B cell (primary cell): ENCODE measurements at regions not wholly inside any gene's neighbourhood (a gene's known extent, or its start where the extent isn't known, plus 50 kb on each side); places are given as distances from the start of the nearest gene placed in this dataset.

Experiments
- ATAC-seq: fragments of 200-7000 bp; cut with Tn5 transposase; one replicate; pipeline ENCODE4 v1.10.0; 2021; ENCODE audit warnings: low read depth, mild to moderate bottlenecking, moderate number of reproducible peaks, moderate library complexity
- CTCF ChIA-PET: fragments of 350-600 bp; sonication (Branson Sonifier 250); formaldehyde crosslinking; loops from one replicate; lab custom pipeline; 2021; ENCODE audit warnings: antibody characterized with exemption, inconsistent platforms; lab: Charles Lee
- POLR2A ChIA-PET: fragments of 350-600 bp; sonication (Branson Sonifier 250); formaldehyde crosslinking; loops from one replicate; lab custom pipeline; 2021; ENCODE audit warnings: antibody characterized with exemption; lab: Charles Lee
- DNase-seq: peaks from one replicate; pipeline ENCODE4 v3.0.0; 2013
- H2AFZ ChIP-seq: 2 replicates; pipeline ENCODE4 v1.6.1; 2012; ENCODE audit warnings: mild to moderate bottlenecking, low read depth, low read length; ENCODE audit not compliant: insufficient read depth, poor library complexity, severe bottlenecking
- H3K27ac ChIP-seq, 2 donors: 1 replicate in 1 of 2; 2 replicates in 1 of 2; pipeline ENCODE4 v1.5.1; 2012 to 2013; ENCODE audit warnings: low read length in 2 of 2, mild to moderate bottlenecking in 2 of 2, moderate library complexity in 1 of 2
- H3K27me3 ChIP-seq, 4 experiments: fragments of 200-600 bp in 1 of 4; sonication (generic) in 1 of 4; replicated peaks in 1 of 4; 1 replicate in 2 of 4; 2 replicates in 2 of 4; pipeline versions ENCODE4 v1.6.1 to v1.7.0; 2013 to 2016; ENCODE audit warnings: low read length in 3 of 4, mild to moderate bottlenecking in 2 of 4, mixed read lengths in 1 of 4, moderate library complexity in 1 of 4; ENCODE audit not compliant: insufficient read depth in 4 of 4, control insufficient read depth in 3 of 4; ENCODE audit errors: control extremely low read depth in 1 of 4
- H3K36me3 ChIP-seq, 2 experiments: replicated peaks in 1 of 2; 1 replicate in 1 of 2; 2 replicates in 1 of 2; pipeline versions ENCODE4 v1.6.1 to v1.7.1; 2013; ENCODE audit warnings: low read length in 1 of 2; ENCODE audit not compliant: insufficient read depth in 2 of 2, control insufficient read depth in 1 of 2; ENCODE audit errors: control extremely low read depth in 1 of 2, extremely low read depth in 1 of 2
- H3K4me1 ChIP-seq, 2 donors: fragments of 200-600 bp in 1 of 2; sonication (generic) in 1 of 2; 1 replicate in 1 of 2; 2 replicates in 1 of 2; pipeline versions ENCODE4 v1.5.1 to v1.6.1; 2013 to 2017; ENCODE audit warnings: low read length in 2 of 2; ENCODE audit not compliant: control insufficient read depth in 2 of 2, insufficient read depth in 2 of 2
- H3K4me2 ChIP-seq: replicated peaks from 2 replicates; pipeline ENCODE3; 2012; ENCODE audit warnings: mild to moderate bottlenecking, low read depth, low read length; ENCODE audit not compliant: poor library complexity, severe bottlenecking
- H3K4me3 ChIP-seq, 5 experiments: fragments of 200-600 bp in 1 of 5; sonication (generic) in 1 of 5; 1 replicate in 3 of 5; 2 replicates in 2 of 5; pipeline versions ENCODE4 v1.5.1 to v1.7.0; 2011 to 2016; ENCODE audit warnings: low read length in 4 of 5, mild to moderate bottlenecking in 4 of 5, low read depth in 2 of 5, control low read depth in 1 of 5, moderate library complexity in 1 of 5; ENCODE audit not compliant: insufficient read depth in 1 of 5; ENCODE audit errors: control extremely low read depth in 1 of 5, extremely low read depth in 1 of 5
- H3K79me2 ChIP-seq: fragments of 200-600 bp; sonication (generic); one replicate; pipeline ENCODE4 v1.6.0; 2016; ENCODE audit warnings: low read length; ENCODE audit not compliant: control insufficient read depth, insufficient read depth
- H3K9ac ChIP-seq: fragments of 200-600 bp; sonication (generic); 2 replicates; pipeline ENCODE4 v1.6.1; 2017; ENCODE audit warnings: mild to moderate bottlenecking, low read length, moderate library complexity
- H3K9me3 ChIP-seq, 3 donors: one replicate each; pipeline versions ENCODE4 v1.6.1 to v1.7.1; 2013; ENCODE audit warnings: low read length in 2 of 3; ENCODE audit not compliant: control insufficient read depth in 2 of 3, insufficient read depth in 1 of 3; ENCODE audit errors: control extremely low read depth in 1 of 3
- H4K20me1 ChIP-seq: 2 replicates; pipeline ENCODE4 v1.6.0; 2012; ENCODE audit warnings: mild to moderate bottlenecking, low read length; ENCODE audit not compliant: insufficient read depth, control insufficient read depth, poor library complexity, severe bottlenecking
- H3K27ac Mint-ChIP-seq: one replicate; pipeline ENCODE4 v1.8.0; 2021; ENCODE audit warnings: mixed read lengths
- H3K27me3 Mint-ChIP-seq: one replicate; pipeline ENCODE4 v1.8.0; 2021; ENCODE audit warnings: mixed read lengths
- H3K4me1 Mint-ChIP-seq: one replicate; pipeline ENCODE4 v1.8.0; 2021; ENCODE audit warnings: mixed read lengths
- H3K4me3 Mint-ChIP-seq: one replicate; pipeline ENCODE4 v1.8.0; 2021; ENCODE audit warnings: mixed read lengths
- H3K9me3 Mint-ChIP-seq: one replicate; pipeline ENCODE4 v1.8.0; 2022; ENCODE audit warnings: mixed read lengths; ENCODE audit not compliant: insufficient read depth
- CTCF ChIP-seq: fragments of 200-600 bp; IDR thresholded peaks from one replicate; pipeline ENCODE4 v1.8.0; 2022; ENCODE audit warnings: antibody characterized with exemption, mild to moderate bottlenecking
- EZH2 ChIP-seq: IDR thresholded peaks from 2 replicates; pipeline ENCODE4 v1.6.1; 2012; ENCODE audit warnings: borderline replicate concordance, low read depth, mild to moderate bottlenecking, moderate library complexity, low read length; ENCODE audit not compliant: insufficient read depth, poor library complexity, severe bottlenecking
- WGBS: methylation state at CpG from one replicate; pipeline ENCODE4 v1.1.5; 2013; ENCODE audit warnings: missing lambda C conversion rate; ENCODE audit not compliant: insufficient coverage; 5-methylcytosine and 5-hydroxymethylcytosine counted together
- intact Hi-C: fragments of 100-400 bp; cut with micrococcal nuclease; formaldehyde crosslinking; loops from one replicate; pipeline ENCODE4 v1.10.0; 2022

DNA sequence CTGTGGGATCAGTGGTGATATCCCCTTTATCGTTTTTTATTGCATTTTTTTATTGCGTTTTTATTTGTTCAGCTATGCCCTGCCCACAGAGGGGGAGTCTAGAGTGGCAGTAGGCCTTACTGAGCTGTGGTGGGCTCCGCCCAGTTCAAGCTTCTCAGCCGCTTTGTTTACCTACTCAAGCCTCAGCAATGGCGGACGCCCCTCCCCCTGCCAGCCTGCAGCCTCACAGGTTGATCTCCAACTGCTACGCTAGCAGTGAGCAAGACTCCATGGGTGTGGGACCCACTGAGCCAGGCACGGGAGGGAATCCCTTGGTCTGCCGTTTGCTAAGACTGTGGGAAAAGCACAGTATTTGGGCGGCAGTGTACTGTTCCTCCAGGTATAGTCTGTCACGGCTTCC lies 500.6 kb upstream of the MCTP2 start:
- POLR2A ChIA-PET, result no interaction called here

GRCh38 chr15:93722165-93722564 lies 509.2 kb upstream of the MCTP2 start:
- ATAC-seq (no peak), DNase-seq (no peak)
- no peaks in the 10 kb centered on the region for H3K36me3 ChIP-seq
- H4K20me1 ChIP-seq, result no peaks in the 10 kb centered on the region
- H3K27me3 ChIP-seq, result no peaks in the 10 kb centered on the region
- Mint-ChIP-seq H3K27ac (no peak overlapping the region), H3K9me3 (no peaks in the 10 kb centered on the region), H3K4me3 (no peak overlapping the region), H3K27me3 (no peaks in the 10 kb centered on the region), H3K4me1 (no peaks in the 10 kb centered on the region)
- POLR2A ChIA-PET, result no interaction called here
- no peak overlapping the region for H3K4me3 ChIP-seq
- intact Hi-C loops, result no loop called here
- no peak for TF ChIP-seq EZH2
- no peak for TF ChIP-seq CTCF
- CTCF ChIA-PET, result no interaction called here
- H3K27ac ChIP-seq, result no peak overlapping the region
- H3K4me2 ChIP-seq, result no peak overlapping the region
- no peaks in the 10 kb centered on the region for H3K9me3 ChIP-seq
- no peaks in the 10 kb centered on the region for H3K4me1 ChIP-seq
- H3K9ac ChIP-seq, result no peak overlapping the region
- no peak overlapping the region for H2AFZ ChIP-seq
- H3K79me2 ChIP-seq, result no peaks in the 10 kb centered on the region

More for the DNA sequence above, 500.6 kb upstream of the MCTP2 start:
- TF ChIP-seq EZH2, result no peak
- no peak for TF ChIP-seq CTCF
- H3K9me3 ChIP-seq, result peaks cover 0 to 5% (median 0%) of the 10 kb centered on the region in 3 donors
- no peaks in the 10 kb centered on the region for H3K4me1 Mint-ChIP-seq
- CTCF ChIA-PET, result no interaction called here
- ATAC-seq, result no peak
- no peaks in the 10 kb centered on the region for H3K27me3 ChIP-seq
- WGBS, result 94% methylated on average over 11 of the region's 11 CpGs
- H3K27ac Mint-ChIP-seq, result no peak overlapping the region
- H3K36me3 ChIP-seq, result no peaks in the 10 kb centered on the region
- intact Hi-C loops, result no loop called here
- no peak overlapping the region for H3K9ac ChIP-seq
- no peak overlapping the region for H3K4me3 Mint-ChIP-seq
- H3K4me2 ChIP-seq, result no peak overlapping the region
- H3K79me2 ChIP-seq, result no peaks in the 10 kb centered on the region
- DNase-seq, result no peak
- peaks cover 6% of the 10 kb centered on the region for H3K9me3 Mint-ChIP-seq
- no peak overlapping the region for H3K4me3 ChIP-seq
- H3K27ac ChIP-seq, result no peak overlapping the region
- H3K27me3 Mint-ChIP-seq, result no peaks in the 10 kb centered on the region
- H2AFZ ChIP-seq, result no peak overlapping the region
- no peaks in the 10 kb centered on the region for H3K4me1 ChIP-seq
- H4K20me1 ChIP-seq, result no peaks in the 10 kb centered on the region
